ENCODE measurements at regions not wholly inside any gene's neighbourhood (a gene's known extent, or its start where the extent isn't known, plus 50 kb on each side); places are given as distances from the start of the nearest gene placed in this dataset.

DNA sequence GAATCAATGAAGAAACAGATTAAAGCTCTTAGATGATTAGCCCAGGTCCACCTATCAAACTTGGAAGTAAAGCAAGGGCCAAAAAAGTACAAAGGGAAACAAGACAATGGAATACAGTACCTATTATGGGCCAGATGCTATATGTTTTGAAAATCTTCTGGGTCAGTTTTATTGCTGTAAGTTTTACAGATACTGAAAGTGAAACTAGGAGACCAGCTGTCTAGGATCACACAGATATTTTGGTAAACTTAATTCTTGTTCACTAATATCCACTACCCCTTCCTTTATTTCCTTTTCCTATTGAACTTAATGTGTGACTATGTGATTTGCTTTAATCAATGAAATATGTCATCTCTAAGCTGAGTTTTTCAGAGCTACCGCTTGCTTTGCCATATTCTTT, 505.4 kb upstream of the PITX2 start:
- TF ChIP-seq, protein P1, sequence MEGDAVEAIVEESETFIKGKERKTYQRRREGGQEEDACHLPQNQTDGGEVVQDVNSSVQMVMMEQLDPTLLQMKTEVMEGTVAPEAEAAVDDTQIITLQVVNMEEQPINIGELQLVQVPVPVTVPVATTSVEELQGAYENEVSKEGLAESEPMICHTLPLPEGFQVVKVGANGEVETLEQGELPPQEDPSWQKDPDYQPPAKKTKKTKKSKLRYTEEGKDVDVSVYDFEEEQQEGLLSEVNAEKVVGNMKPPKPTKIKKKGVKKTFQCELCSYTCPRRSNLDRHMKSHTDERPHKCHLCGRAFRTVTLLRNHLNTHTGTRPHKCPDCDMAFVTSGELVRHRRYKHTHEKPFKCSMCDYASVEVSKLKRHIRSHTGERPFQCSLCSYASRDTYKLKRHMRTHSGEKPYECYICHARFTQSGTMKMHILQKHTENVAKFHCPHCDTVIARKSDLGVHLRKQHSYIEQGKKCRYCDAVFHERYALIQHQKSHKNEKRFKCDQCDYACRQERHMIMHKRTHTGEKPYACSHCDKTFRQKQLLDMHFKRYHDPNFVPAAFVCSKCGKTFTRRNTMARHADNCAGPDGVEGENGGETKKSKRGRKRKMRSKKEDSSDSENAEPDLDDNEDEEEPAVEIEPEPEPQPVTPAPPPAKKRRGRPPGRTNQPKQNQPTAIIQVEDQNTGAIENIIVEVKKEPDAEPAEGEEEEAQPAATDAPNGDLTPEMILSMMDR (IDR thresholded peaks at IDR 0.05; ENCODE audit: extremely low read depth in 1 of 2, insufficient read depth in 1 of 2, low read depth in 1 of 2, low read length in 2 of 2) = no peak
- TF ChIP-seq MYC (IDR thresholded peaks at IDR 0.05; ENCODE audit: low read depth, low read length) = no peak
- no peak for TF ChIP-seq POLR2A (IDR thresholded peaks at IDR 0.05; ENCODE audit: low read depth, low read length)
- TF ChIP-seq, protein P2, sequence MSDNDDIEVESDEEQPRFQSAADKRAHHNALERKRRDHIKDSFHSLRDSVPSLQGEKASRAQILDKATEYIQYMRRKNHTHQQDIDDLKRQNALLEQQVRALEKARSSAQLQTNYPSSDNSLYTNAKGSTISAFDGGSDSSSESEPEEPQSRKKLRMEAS (IDR thresholded peaks at IDR 0.05; ENCODE audit: insufficient read depth, insufficient read length) = no peak
- TF ChIP-seq POLR2AphosphoS5 (IDR thresholded peaks at IDR 0.05; ENCODE audit: insufficient read depth, low read depth, low read length) = no peak
- TF ChIP-seq JUN (IDR thresholded peaks at IDR 0.05; ENCODE audit: borderline replicate concordance, insufficient read depth, insufficient read length, low read depth) = no peak

Data from endothelial cell of umbilical vein (primary cell).